CD4-positive, alpha-beta T cell treated with Interleukin-15 for 1 hour (primary cell): ENCODE measurements at regions not wholly inside any gene's neighbourhood (a gene's known extent, or its start where the extent isn't known, plus 50 kb on each side); places are given as distances from the start of the nearest gene placed in this dataset.
"Not testable (repeated sequence)": the region's sequence is repeated elsewhere in the genome, so short reads cannot be mapped to it uniquely, and the experiment has no call there.

Experiments used
- DNase-seq: peaks from one replicate; pipeline ENCODE4 v3.0.0-alpha.2; 2020

DNA sequence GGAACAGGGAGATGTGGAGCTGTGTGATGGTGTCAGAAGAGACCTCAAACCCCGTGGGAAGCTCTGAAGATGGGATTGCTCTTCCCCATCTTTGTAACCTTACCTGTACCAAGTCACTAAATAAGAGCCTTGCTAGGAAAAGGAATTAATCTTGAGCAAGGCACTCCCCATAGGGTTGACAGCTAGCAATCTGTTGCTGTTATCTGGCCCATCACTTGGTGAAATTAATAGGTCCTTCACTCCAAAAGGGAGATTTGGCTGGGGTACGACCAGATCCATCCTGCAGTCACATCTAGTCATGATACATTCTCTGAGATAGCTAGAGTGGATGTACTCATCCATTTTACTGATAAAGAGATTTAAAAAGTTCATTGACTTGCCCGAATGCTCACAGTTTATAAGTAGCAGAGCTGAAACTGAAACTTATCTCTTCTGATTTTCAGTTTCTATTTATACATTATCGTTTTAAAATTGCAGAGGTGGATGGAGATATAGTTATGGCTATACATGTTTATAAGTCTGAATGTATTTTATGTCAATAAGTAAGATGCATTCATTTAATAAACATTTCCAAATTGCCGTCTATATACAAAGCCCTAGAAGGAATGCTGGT is 299.1 kb upstream of the MCTP2 start:
- no peak for DNase-seq

DNA sequence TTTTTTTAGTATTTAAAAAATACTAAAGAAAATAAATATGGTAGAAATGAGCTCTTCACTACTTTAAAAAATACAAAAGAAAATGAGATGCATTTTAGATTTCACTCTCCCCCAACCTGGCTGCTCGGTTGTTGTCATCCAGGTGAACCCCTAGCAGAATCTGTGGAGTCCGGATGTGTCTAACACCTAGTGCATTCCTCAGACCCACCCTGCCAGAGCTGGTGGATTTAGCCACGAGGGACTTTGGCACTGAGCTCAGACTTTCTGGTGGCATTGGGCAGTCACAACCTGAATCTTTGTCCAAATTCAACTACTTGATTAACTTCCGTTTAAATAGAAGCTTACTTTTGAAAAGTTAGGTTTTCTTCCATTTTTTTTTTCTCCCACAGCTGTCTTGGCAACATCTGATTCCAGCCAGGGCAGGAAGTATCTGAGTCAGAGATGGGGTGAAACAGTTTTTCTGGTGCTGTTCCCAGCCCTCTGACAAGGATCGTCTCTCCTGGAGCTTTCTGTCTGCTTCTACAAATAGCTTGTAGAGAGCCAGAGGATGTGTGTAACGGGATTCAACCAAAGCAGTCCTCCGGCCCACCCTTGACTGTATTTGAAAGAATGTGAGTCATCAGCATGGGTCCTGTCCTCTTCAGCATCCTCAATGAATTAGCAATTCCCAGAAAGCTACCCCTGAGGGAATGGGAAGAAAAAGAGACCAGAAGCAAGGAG is 301.8 kb upstream of the MCTP2 start:
- no peak for DNase-seq

DNA sequence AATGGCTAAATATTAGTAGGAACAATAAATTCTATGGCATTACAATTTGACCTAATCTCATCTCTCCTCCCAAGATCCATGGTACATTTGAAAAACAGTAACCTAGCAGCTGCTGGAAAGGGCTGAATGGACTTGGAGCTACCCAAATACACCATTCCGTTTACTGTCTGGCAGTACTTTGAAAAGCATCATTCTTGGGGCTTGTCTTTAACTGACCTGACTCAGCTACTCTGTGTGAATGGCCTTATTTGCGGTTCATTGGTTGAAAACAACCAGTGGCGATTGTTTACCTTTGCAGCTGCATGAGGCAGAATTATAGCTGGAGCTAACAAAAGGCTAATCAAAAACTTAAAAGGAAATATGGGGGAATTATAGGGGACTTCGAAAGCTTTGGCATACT is 311.2 kb upstream of the MCTP2 start:
- DNase-seq = no peak

DNA sequence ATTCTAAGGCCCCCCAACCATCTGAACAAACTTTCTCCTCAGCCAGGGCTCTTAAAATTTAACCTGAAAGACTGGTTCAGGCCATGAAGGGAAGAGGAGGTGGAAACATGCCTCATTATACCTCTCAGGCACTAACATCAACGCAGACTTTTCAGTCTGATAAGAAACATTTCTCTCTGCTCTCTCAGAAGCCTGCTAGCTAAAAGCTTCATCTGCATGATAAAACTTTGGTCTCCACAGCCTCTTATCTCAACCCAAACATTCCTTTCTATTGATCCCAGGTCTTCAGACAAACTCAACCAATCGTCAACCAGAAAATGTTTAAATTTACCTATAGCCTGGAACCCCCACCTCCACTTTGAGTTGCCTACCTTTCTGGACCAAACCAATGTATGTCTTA is 312.6 kb upstream of the MCTP2 start:
- DNase-seq = not testable (repeated sequence)

DNA sequence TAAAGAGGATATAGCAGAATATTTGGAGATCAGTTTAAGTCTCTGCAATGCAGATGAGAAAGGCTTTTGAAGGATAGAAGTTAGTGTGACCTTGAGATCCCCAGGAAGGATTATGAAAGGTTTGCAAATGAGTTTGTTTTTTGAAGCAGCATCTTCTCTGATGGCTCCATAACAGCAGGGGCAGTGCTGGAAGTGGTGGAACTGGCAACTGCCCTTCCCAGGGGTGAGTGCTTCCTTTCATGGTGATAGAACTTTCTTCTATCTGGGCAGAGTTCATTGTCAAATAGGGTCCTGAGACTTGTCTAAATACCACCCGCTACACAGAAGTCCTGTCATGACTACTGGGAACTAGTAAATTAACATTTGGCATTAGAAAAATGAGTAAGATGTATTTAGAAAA is 314.2 kb upstream of the MCTP2 start:
- DNase-seq = no peak

DNA sequence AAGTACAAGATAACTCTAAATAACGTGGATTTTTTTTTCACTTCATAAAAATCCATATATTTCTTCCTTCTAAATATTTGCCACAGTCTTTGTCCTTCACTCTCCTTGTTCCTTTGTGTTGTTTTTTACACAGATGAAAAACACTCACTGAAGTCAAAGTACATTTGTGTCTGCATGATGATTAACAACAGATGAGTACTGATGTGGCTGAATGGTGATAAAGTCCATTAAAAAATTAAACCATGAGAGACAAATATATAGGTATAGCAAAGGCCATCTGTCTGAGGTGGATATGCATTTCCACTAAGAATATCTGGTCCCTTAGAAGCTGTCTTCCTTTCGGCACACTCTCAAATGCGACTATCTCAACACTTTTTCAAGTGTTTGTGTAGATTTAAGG is 317.5 kb upstream of the MCTP2 start:
- no peak for DNase-seq

DNA sequence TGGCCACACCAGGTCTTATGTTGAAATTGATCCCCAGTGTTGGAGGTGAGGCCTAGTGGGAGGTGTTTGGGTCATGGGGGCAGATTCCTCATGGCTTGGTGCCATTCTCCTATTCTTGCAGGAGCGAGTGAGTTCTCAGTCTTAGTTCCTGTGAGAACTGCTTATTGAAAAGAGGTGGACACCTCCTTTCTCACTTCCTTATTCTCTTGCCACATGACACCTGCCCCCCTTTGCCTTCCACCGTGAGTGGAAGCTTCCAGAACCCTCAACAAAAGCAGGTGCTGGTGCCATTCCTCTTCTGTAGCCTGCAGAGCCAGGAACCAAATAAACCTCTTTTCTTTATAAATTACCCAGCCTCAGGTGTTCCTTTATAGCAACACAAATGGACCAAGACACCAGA is 318.1 kb upstream of the MCTP2 start:
- DNase-seq = no peak

DNA sequence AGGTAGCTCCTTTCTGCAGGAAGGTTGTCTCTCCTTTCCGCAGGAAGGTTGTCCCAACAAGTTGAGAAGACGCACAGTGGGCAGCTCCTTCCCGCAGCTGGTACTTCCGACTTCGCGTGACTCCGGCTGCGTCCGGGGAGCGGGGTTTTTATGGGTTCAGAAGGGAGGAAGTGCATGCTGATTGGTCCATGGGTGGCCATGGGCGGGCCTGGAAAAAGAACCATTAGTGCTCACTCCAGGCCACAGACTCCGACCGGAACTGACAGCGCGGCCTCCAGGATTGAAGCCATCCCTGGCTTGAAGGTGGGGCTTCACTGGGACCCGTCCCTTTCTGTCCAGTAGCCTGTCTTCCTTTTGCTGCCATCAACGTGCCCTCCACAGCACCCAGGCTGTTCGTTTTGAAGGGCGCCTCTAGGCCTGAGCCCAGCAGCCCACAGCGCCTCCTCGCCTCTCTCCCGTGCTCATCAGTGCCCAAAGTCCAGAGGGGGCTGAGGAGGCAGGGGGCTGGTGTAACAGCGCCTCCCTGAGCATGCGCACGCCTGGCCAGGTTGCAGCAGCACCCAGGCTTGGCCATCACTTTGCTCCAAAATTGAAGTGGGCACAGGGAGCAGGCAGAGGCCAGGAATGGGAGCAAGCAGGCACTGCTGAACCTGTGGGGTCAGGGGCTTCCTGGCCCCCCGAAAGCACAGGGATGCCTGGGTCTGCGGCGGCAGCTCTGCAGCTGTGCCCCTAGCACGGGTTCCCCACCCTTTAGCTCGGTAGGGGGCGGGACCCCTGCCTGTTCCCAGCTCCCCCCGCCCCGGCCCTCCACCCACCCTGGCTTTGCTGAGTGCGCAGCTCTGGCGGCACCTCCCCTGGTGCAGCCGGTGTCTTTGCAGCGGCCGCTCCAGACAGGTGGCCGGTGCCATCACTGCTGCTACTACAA is 330.6 kb upstream of the MCTP2 start:
- DNase-seq = no peak

DNA sequence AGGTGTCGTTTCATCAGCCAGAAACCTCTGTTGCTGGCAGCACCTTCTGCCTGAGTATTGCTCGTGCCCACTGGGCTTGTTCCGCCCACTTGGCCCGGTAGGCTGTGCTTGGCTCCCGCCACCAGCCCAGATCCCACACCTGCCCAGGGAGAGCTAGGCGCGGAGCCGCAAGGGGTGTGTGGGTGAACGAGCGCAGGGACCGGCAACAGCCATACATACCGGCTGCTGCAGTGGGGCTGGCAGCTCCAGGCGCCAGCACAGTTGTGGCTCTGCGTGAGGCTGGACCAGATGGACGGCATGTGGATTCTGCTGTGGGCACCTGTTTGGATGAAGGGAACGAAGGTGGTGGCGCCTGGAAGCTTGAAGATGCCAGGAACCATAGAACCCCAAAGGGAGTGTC is 331.5 kb upstream of the MCTP2 start:
- no peak for DNase-seq

DNA sequence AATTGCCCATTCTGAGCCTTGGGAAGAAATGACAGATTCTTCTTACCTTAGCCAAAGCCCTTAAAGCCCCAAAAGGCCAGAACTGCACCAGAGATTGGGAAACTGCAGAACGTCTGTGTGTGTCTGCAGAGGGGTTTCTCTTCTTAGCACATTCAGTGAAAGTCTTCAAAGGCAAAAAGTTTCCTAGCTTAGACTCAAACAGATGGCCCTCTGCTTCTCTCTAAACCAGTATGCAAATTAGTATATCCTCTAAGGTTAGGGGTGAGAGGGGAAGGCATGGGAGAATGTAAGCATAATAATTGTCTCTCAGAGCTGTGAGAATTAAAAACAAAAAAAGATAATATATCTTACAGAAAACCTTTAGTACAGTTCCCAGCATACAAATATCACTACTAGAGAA is 334.0 kb upstream of the MCTP2 start:
- DNase-seq = no peak

DNA sequence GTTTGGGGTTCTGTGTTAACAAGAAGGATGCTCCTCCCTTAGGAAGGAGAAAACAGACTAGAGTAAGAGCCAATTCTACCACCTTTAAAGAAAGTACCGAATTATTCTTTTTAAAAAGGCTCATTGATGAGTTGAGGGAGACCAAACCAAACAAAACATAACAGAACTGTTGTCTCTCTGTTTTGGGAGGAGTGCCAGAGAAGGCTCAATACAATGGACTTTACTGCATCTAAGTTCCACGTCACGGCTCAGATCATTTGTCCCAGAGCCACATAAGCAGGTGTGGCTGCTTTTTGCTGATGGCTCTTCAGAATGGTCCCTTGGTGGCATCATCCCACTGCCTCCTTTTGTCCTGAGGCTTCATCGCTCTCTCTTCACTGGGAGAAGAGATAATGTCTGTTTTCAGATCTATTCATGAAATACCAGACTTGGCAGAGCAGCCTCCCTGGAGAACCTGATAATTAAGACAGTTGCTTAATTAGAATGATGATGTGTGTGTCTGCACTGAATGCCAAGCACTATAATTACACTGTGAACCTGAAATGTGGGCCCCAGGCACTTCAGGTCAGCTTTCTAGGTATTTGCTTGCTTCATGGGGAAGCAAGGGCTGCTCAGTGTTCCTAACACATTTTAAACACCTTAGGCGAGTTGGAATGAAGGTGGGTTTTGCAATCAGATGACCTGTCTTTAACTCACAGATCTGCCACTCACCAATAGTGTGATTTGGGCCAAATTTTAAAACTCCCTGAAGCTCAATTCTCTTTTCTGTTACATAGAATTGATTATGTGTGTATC is 335.2 kb upstream of the MCTP2 start:
- DNase-seq = no peak

DNA sequence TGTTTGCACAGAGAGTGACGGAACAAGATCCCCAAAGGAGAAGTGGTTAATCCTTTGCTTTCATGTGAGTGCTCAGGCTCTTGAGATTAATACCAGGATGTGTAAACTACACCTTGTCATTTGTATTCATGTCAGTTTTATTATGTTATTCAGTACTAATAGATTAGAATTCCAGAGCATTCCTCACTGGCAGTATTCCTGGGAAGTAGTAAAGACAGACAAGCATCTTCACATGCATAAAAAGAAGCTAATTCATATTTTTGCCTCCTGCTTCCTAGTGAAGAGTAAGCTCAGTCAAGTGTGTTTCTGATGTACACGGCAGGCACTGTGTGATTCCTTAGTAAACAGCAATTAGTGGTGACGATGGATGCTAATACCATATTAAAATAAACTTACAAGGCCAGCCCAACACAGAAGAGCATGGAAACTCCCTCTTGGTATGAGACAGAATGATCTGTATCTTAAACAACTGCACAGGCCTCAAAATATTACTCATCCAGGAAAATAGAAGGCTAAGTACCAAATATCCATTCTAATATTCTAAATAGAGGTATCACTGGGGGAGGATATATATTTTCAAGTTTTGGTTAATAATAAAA is 336.8 kb upstream of the MCTP2 start:
- DNase-seq = no peak

DNA sequence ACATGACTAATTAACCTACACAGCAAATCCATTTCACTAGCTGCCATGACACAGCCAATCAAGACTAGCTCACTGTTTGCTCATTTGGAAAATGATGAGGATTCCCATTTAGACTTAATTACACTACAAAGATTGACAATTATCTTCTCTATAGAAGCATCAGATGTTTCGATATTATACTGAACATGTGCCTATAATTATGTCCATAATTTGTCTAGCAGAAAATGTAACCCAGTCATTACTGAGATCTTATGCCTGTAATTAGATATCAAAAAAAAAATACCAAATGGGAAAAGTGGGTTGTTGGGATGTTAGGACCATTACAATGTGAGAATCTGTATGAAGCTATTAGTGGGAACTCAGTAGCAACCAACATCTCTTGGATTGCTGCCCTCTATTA is 344.2 kb upstream of the MCTP2 start:
- no peak for DNase-seq

DNA sequence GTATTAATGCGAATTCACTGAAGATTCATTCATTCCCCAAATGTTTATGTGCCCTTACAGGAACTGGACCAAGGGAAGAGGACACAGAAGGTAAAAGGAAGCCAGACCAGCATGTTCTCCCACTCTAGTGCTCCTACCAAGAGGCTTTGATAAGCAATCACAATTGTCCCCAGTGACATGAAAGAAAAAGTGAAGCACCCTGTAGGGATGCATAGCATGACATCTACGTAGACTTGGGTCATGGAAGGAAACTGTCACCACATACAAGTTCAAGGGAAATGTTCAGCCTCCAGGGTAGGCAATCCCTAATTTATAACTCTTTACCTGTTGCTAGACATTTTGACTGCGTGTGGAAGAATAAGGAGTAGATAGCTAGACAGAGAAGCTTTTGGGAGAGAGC is 348.6 kb upstream of the MCTP2 start:
- no peak for DNase-seq

DNA sequence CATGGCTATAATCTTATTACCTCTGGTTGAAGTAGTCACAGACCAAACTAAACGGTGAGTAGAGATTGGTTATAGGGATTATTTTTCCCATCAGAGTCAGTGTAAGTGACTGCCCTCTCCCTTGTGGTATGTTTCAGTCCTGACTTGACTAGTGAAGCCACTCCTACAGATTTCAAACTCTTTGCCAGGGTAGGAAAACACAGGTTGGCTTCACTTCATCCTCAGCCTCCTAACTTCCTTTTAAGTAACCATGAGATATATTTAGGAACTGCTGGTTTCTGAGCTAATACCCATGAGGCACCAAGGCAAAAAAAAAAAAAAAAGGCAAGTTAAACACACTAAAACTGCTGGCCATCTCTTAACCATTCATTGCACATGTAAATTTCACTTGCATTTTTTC is 349.2 kb upstream of the MCTP2 start:
- DNase-seq = no peak

DNA sequence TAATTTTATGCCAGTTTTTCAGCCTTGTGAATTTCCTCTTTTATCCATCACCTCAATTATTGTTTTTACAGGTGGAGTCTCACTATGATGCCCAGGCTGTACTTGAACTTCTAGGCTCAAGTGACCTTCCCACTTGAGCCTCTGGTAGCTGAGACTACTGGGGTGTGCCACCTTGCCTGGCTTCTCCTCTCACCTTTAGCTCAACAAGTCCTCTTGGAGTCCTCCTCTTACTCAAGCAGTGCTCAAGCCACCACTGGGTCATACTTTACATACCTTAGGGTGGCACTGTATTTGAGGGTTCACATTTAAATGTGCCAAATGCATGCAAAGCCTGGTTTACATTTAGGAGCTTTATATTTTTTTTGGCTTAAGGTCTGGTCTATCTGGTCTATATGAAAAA is 350.1 kb upstream of the MCTP2 start:
- no peak for DNase-seq

DNA sequence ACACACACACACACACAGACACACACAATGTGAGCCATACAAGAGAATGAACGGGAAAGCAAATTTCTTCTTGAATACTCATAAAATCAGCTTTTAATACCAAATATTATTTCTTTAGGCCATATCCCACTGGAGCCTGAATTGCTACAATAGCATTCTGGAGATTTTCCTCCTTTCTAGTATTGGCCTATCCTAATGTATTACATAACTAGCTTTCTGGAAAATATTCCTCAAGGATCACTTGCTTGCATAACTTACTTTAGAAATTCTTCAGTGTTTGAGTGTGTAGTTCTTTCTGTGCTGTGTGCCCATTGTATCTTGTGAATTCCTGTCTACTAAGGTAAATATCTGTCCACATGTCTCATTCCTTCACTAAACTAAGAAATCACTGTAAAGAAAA is 351.0 kb upstream of the MCTP2 start:
- DNase-seq = no peak

DNA sequence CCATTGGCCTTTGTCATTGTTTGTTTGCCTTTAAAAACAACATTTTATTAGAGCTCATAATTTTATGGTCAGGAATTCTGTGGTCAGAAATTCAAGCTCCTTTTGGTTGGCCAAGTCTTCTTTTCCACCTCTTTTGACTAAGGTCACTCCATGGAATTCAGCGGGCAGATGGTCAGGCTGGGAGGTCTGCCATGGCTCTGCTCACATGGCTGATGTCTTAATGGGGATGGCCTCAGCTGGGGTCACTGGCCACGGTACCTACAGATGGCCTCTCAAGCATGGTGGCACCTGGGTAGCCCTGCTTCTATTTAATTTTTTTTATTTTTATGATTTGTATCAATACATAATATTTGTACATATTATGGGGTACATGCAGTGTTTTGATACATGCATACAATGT is 360.8 kb upstream of the MCTP2 start:
- DNase-seq = no peak

DNA sequence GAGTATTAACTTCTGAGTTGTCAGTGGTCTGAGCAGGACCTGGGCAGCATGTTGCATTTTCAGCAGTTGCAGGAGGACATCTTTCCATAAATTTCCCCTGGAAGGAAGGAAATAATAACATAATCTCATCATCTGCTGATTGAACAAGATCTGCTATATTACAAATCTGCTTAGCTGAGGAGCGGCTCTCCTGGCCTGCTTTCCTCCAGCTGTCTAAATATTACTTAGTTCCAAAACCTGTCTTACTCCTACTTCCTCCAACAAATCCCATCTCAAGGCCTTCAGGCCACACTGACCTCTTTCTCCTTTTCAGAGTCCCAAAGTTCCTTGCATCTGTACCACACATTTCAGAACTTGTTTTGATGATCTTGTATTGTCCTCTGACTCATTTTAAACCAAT is 364.4 kb upstream of the MCTP2 start:
- DNase-seq = no peak

DNA sequence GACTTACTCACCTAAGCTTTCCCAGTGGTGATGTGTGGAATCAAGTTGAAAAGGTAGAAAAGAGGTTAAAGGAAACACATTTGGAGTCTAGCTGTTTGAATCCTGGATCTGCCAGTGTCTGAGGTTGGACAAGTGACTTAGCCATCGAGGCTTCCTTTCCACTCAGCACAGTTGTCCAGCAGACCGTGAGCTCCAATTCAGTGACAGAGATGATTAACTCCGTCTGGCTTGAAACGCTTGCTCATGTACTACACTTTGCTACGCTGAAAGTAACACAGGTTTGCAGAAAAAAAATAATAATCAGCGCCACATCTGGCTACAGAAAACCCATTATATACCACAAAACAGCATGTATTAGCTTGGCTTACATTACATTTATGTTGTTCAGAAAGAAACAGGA is 364.9 kb upstream of the MCTP2 start:
- no peak for DNase-seq

DNA sequence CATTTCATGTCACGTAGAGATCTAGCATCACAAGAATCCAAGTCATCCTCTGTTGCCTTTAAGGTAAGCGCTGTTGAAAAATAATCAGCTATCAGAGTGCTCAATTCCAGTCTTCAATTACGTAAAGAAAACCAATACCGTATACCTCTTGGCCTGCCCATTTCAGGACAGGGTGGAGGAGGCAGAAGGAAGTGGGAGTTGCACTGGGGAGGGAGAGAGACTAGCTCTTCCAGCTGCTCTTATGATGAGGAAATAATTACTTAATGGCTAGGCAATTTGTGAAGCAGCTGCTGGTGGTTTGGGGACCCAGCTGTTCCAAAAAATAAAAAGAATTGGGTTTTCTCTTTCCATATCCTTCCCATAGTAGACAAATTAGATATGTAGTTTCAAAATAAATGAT is 365.8 kb upstream of the MCTP2 start:
- DNase-seq = no peak

DNA sequence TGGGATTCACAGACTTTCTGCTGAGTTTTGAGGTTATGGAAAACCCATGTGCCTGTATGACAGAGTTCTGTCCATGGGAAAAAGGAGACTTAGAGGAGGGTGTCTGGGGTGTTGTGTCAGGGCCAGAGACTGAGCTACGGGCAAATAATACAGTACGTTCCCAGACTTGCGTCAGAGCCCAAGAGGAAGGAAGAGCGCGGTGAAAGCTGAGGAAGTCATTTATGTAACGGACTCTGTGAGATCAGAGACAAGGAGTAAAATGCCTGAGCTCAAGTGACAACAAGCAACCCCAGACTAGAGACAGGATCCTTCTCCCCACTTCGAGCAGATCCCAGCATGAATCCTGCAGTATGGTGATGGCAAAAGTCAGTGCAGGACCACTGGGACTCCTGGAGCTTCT is 368.6 kb upstream of the MCTP2 start:
- DNase-seq = peak; percentile 50
